NCI-H1694 (cell line): ENCODE measurements at regions not wholly inside any gene's neighbourhood (a gene's known extent, or its start where the extent isn't known, plus 50 kb on each side); places are given as distances from the start of the nearest gene placed in this dataset.
"Not testable (repeated sequence)": the region's sequence is repeated elsewhere in the genome, so short reads cannot be mapped to it uniquely, and the experiment has no call there.

Experiments used
- DNase-seq: peaks from one replicate; lab custom pipeline; 2025; lab: John Stamatoyannopoulos, UW

- DNase-seq: no peak
Measured at GRCh38 chr12:46711756-46712155, 114.0 kb downstream of the SLC38A4 start.

GRCh38 chr12:46710125-46710743, 115.6 kb downstream of the SLC38A4 start:
- no peak for DNase-seq

- no peak for DNase-seq
Measured at GRCh38 chr12:46702581-46703344, 123.0 kb downstream of the SLC38A4 start.

- no peak for DNase-seq
Measured at GRCh38 chr12:46701356-46701755, 124.4 kb downstream of the SLC38A4 start.

- DNase-seq: no peak
Measured at GRCh38 chr12:46699986-46700385, 125.8 kb downstream of the SLC38A4 start.

- DNase-seq: no peak
Measured at GRCh38 chr12:46698003-46698402, 127.8 kb downstream of the SLC38A4 start.

GRCh38 chr12:46693518-46693917, 132.3 kb downstream of the SLC38A4 start:
- no peak for DNase-seq

- no peak for DNase-seq
Measured at GRCh38 chr12:46693034-46693433, 132.8 kb downstream of the SLC38A4 start.

GRCh38 chr12:46692606-46693005, 133.2 kb downstream of the SLC38A4 start:
- no peak for DNase-seq

- no peak for DNase-seq
Measured at GRCh38 chr12:46686267-46686942, 139.4 kb downstream of the SLC38A4 start.

- DNase-seq: not testable (repeated sequence)
Measured at GRCh38 chr12:46684243-46684642, 141.6 kb downstream of the SLC38A4 start.

- no peak for DNase-seq
Measured at GRCh38 chr12:46682148-46682547, 143.6 kb downstream of the SLC38A4 start.

GRCh38 chr12:46680506-46680905, 145.3 kb downstream of the SLC38A4 start:
- no peak for DNase-seq

GRCh38 chr12:46679754-46680153, 146.0 kb downstream of the SLC38A4 start:
- no peak for DNase-seq

- DNase-seq: no peak
Measured at GRCh38 chr12:46678426-46678825, 147.4 kb downstream of the SLC38A4 start.

- DNase-seq: no peak
Measured at GRCh38 chr12:46677749-46678148, 148.0 kb downstream of the SLC38A4 start.

- no peak for DNase-seq
Measured at GRCh38 chr12:46676797-46677520, 148.8 kb downstream of the SLC38A4 start.

- no peak for DNase-seq
Measured at GRCh38 chr12:46676396-46676795, 149.4 kb downstream of the SLC38A4 start.

GRCh38 chr12:46675736-46676135, 150.1 kb downstream of the SLC38A4 start:
- DNase-seq: peak; percentile 17

GRCh38 chr12:46674800-46675199, 151.0 kb downstream of the SLC38A4 start:
- no peak for DNase-seq

- DNase-seq: no peak
Measured at GRCh38 chr12:46674129-46674528, 151.7 kb downstream of the SLC38A4 start.

GRCh38 chr12:46671102-46671501, 154.7 kb downstream of the SLC38A4 start:
- DNase-seq: no peak
